ENCODE measurements at regions not wholly inside any gene's neighbourhood (a gene's known extent, or its start where the extent isn't known, plus 50 kb on each side); places are given as distances from the start of the nearest gene placed in this dataset.

GRCh38 chr2:234708717-234709116, 211.8 kb upstream of the ARL4C start:
- TF ChIP-seq EZH2 (IDR thresholded peaks at IDR 0.05; ENCODE audit: borderline replicate concordance, low read length) (no peak), CTCF (IDR thresholded peaks at IDR 0.05; ENCODE audit: low read length) (no peak)

DNA sequence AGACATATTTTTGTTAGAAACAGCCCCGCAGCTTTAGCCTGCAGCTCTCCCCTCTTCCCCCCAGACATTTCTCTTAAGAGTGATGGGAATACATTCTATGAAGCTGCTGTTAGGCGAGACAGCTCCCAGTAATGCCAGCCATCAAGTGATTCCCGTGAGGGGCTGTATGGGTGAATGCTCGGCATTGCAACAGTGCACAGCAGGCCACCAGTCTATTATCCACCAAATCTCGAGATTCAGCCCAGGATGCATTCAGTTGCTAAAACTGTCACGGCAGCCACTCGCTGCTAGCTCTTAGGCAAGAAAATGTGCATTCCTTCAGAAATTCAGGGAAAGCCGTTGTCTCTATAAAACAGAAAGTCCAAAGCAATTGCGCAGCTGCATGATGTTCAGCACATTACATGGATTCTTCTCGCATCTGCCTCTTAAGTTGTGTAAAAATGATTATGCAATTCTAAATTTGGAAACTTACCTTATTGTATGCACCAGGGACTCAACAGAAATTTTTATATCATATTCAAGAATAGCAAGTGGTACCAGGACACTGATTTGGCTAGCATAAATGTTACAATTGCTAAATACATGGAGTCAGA, 211.3 kb upstream of the ARL4C start:
- Histone ChIP-seq H2AFZ (ENCODE audit: low read length) (no peak overlapping the region), H3K4me3 (ENCODE audit: low read depth, low read length, poor library complexity, severe bottlenecking) (no peak overlapping the region)
- TF ChIP-seq EZH2 (IDR thresholded peaks at IDR 0.05; ENCODE audit: borderline replicate concordance, low read length) (no peak), CTCF (IDR thresholded peaks at IDR 0.05; ENCODE audit: low read length) (no peak)

More at GRCh38 chr2:234708717-234709116, 211.8 kb upstream of the ARL4C start:
- no peaks in the 10 kb centered on the region for H4K20me1 ChIP-seq (ENCODE audit: insufficient read depth, low read length)
- H3K27ac ChIP-seq (ENCODE audit: low read depth, low read length, poor library complexity, severe bottlenecking): no peak overlapping the region
- no peaks in the 10 kb centered on the region for H3K79me2 ChIP-seq (ENCODE audit: insufficient read depth, low read length)
- H3K36me3 ChIP-seq (ENCODE audit: insufficient read depth, low read length): no peaks in the 10 kb centered on the region
- no peaks in the 10 kb centered on the region for H3K4me1 ChIP-seq (ENCODE audit: insufficient read depth, low read length, severe bottlenecking)
- no peak overlapping the region for H2AFZ ChIP-seq (ENCODE audit: low read length)
- H3K9ac ChIP-seq (ENCODE audit: low read length): no peak overlapping the region
- no peak overlapping the region for H3K4me2 ChIP-seq (ENCODE audit: low read length)
- no peaks in the 10 kb centered on the region for H3F3A ChIP-seq (ENCODE audit: insufficient read depth, low read length)
- H3K9me2 ChIP-seq (ENCODE audit: low read depth, low read length): no peaks in the 10 kb centered on the region
- no peaks in the 10 kb centered on the region for H3K9me3 ChIP-seq (ENCODE audit: low read length)
- H3K4me3 ChIP-seq (ENCODE audit: low read depth, low read length, poor library complexity, severe bottlenecking): no peak overlapping the region
- H3K27me3 ChIP-seq (ENCODE audit: insufficient read depth, low read length): no peaks in the 10 kb centered on the region

DNA sequence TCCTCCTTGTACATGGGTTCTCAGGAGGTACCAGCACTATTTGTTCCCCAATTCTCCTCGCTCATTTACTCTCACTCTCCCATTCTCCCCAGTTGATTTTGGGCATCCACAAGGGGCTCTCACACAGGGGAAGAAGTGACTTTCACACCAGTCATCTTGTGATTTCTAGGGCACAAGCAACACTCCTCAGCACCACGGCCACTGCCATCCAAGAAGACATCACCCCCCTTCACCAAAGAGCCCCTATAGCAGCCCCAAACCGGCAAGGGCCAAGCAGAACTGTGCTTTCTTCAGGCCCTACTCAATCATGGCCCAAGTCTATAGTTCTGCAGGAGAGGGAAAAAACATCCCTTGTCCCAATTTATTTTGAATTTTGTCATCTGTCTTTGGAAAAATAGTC, 209.2 kb upstream of the ARL4C start:
- no peaks in the 10 kb centered on the region for H4K20me1 ChIP-seq (ENCODE audit: insufficient read depth, low read length)
- no peak overlapping the region for H3K27ac ChIP-seq (ENCODE audit: low read depth, low read length, poor library complexity, severe bottlenecking)
- no peaks in the 10 kb centered on the region for H3K9me3 ChIP-seq (ENCODE audit: low read length)
- H3K9me2 ChIP-seq (ENCODE audit: low read depth, low read length): no peaks in the 10 kb centered on the region
- no peaks in the 10 kb centered on the region for H3F3A ChIP-seq (ENCODE audit: insufficient read depth, low read length)
- H3K36me3 ChIP-seq (ENCODE audit: insufficient read depth, low read length): no peaks in the 10 kb centered on the region
- no peak overlapping the region for H3K4me2 ChIP-seq (ENCODE audit: low read length)
- TF ChIP-seq CTCF (IDR thresholded peaks at IDR 0.05; ENCODE audit: low read length) (no peak), EZH2 (IDR thresholded peaks at IDR 0.05; ENCODE audit: borderline replicate concordance, low read length) (no peak)
- no peaks in the 10 kb centered on the region for H3K79me2 ChIP-seq (ENCODE audit: insufficient read depth, low read length)
- H2AFZ ChIP-seq (ENCODE audit: low read length): no peak overlapping the region
- no peak overlapping the region for H3K9ac ChIP-seq (ENCODE audit: low read length)
- H3K4me1 ChIP-seq (ENCODE audit: insufficient read depth, low read length, severe bottlenecking): no peaks in the 10 kb centered on the region
- no peaks in the 10 kb centered on the region for H3K27me3 ChIP-seq (ENCODE audit: insufficient read depth, low read length)
- no peak overlapping the region for H3K4me3 ChIP-seq (ENCODE audit: low read depth, low read length, poor library complexity, severe bottlenecking)

More for the DNA sequence above, 211.3 kb upstream of the ARL4C start:
- H3K36me3 ChIP-seq (ENCODE audit: insufficient read depth, low read length): no peaks in the 10 kb centered on the region
- H3K4me1 ChIP-seq (ENCODE audit: insufficient read depth, low read length, severe bottlenecking): no peaks in the 10 kb centered on the region
- H3K4me2 ChIP-seq (ENCODE audit: low read length): no peak overlapping the region
- H3F3A ChIP-seq (ENCODE audit: insufficient read depth, low read length): no peaks in the 10 kb centered on the region
- H3K9ac ChIP-seq (ENCODE audit: low read length): no peak overlapping the region
- H3K9me2 ChIP-seq (ENCODE audit: low read depth, low read length): no peaks in the 10 kb centered on the region
- no peaks in the 10 kb centered on the region for H4K20me1 ChIP-seq (ENCODE audit: insufficient read depth, low read length)
- no peaks in the 10 kb centered on the region for H3K9me3 ChIP-seq (ENCODE audit: low read length)
- H3K27me3 ChIP-seq (ENCODE audit: insufficient read depth, low read length): no peaks in the 10 kb centered on the region
- no peak overlapping the region for H3K27ac ChIP-seq (ENCODE audit: low read depth, low read length, poor library complexity, severe bottlenecking)
- H3K79me2 ChIP-seq (ENCODE audit: insufficient read depth, low read length): no peaks in the 10 kb centered on the region

Data from OCI-LY1 (cell line).